Sigmoid colon (tissue), 4 donors: ENCODE measurements at regions not wholly inside any gene's neighbourhood (a gene's known extent, or its start where the extent isn't known, plus 50 kb on each side); places are given as distances from the start of the nearest gene placed in this dataset.

Experiments
- POLR2A ChIP-seq, 2 donors: fragments of 450-650 bp; IDR thresholded peaks; one replicate each; pipeline ENCODE4 v1.6.1; 2016; ENCODE audit warnings: antibody characterized with exemption in 2 of 2, mild to moderate bottlenecking in 2 of 2, moderate library complexity in 2 of 2
- POLR2AphosphoS5 ChIP-seq, 4 donors: sonication (generic); formaldehyde crosslinking; IDR thresholded peaks; one replicate each; pipeline ENCODE4 v1.6.1; 2017; ENCODE audit warnings: antibody characterized with exemption in 4 of 4
- TF ChIP-seq, protein P1 (sequence below), 4 experiments: fragments of 450-650 bp in 3 of 4; fragments of 200-600 bp in 1 of 4; IDR thresholded peaks; one replicate each; pipeline ENCODE4 v1.5.1; 2016 to 2019; ENCODE audit warnings: antibody characterized with exemption in 4 of 4, mild to moderate bottlenecking in 3 of 4, moderate library complexity in 2 of 4

DNA sequence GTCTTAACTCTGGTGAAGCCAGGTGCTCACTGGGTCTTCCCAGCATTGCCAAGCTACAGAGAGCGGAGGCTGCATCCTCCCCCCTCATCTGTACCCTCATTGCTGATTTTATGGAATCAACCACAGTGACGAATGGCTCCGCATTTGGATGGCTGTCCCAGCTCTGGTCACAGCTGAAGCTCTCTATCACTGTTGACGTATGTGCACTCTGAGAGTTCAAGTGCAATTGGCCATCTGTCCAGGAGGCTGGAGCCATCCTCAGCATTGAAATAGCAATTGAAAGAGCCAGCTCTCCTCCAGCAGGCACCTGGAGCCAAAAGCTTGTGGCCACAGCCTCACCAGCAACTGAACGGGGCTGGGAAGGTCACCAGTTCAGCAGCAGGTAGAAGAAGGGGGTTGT lies 494.1 kb downstream of the TMEM114 start:
- no peak for TF ChIP-seq POLR2A (IDR thresholded peaks at IDR 0.05)
- no peak for TF ChIP-seq POLR2AphosphoS5 (IDR thresholded peaks at IDR 0.05)
- TF ChIP-seq, protein P1, sequence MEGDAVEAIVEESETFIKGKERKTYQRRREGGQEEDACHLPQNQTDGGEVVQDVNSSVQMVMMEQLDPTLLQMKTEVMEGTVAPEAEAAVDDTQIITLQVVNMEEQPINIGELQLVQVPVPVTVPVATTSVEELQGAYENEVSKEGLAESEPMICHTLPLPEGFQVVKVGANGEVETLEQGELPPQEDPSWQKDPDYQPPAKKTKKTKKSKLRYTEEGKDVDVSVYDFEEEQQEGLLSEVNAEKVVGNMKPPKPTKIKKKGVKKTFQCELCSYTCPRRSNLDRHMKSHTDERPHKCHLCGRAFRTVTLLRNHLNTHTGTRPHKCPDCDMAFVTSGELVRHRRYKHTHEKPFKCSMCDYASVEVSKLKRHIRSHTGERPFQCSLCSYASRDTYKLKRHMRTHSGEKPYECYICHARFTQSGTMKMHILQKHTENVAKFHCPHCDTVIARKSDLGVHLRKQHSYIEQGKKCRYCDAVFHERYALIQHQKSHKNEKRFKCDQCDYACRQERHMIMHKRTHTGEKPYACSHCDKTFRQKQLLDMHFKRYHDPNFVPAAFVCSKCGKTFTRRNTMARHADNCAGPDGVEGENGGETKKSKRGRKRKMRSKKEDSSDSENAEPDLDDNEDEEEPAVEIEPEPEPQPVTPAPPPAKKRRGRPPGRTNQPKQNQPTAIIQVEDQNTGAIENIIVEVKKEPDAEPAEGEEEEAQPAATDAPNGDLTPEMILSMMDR (IDR thresholded peaks at IDR 0.05): no peak
